Spleen (tissue), 11 donors: ENCODE measurements at regions not wholly inside any gene's neighbourhood (a gene's known extent, or its start where the extent isn't known, plus 50 kb on each side); places are given as distances from the start of the nearest gene placed in this dataset.
"Not testable (repeated sequence)": the region's sequence is repeated elsewhere in the genome, so short reads cannot be mapped to it uniquely, and the experiment has no call there.

ENCODE experiments used
- DNase-seq: peaks from one replicate; pipeline ENCODE4 v3.0.0-alpha.2; 2020
- H3K27ac ChIP-seq, 8 donors: fragments of 200-600 bp; sonication (generic) in 7 of 8; 1 replicate in 4 of 8; 2 replicates in 4 of 8; pipeline versions ENCODE4 v1.5.0 to v1.8.0; 2016 to 2021; ENCODE audit warnings: inconsistent platforms in 4 of 8, mild to moderate bottlenecking in 4 of 8, moderate library complexity in 1 of 8
- H3K27me3 ChIP-seq, 7 donors: fragments of 200-600 bp; sonication (generic) in 6 of 7; replicated peaks in 1 of 7; 1 replicate in 4 of 7; 2 replicates in 3 of 7; pipeline versions ENCODE4 v1.5.0 to v1.8.0; 2016 to 2021; ENCODE audit warnings: inconsistent platforms in 3 of 7, mild to moderate bottlenecking in 1 of 7
- H3K36me3 ChIP-seq, 6 donors: fragments of 200-600 bp; sonication (generic) in 5 of 6; 1 replicate in 4 of 6; 2 replicates in 2 of 6; pipeline versions ENCODE4 v1.5.0 to v1.8.0; 2016 to 2021; ENCODE audit warnings: inconsistent platforms in 2 of 6
- H3K4me1 ChIP-seq, 6 donors: fragments of 200-600 bp; sonication (generic) in 5 of 6; 1 replicate in 3 of 6; 2 replicates in 3 of 6; pipeline versions ENCODE4 v1.5.0 to v1.8.0; 2016 to 2021; ENCODE audit warnings: inconsistent platforms in 3 of 6
- H3K4me3 ChIP-seq, 8 donors: fragments of 200-600 bp; sonication (generic) in 7 of 8; 1 replicate in 4 of 8; 2 replicates in 4 of 8; pipeline versions ENCODE4 v1.5.0 to v1.8.0; 2016 to 2021; ENCODE audit warnings: inconsistent platforms in 4 of 8, mild to moderate bottlenecking in 4 of 8, moderate library complexity in 2 of 8
- H3K9me3 ChIP-seq, 8 donors: fragments of 200-600 bp; sonication (generic) in 7 of 8; 1 replicate in 4 of 8; 2 replicates in 4 of 8; pipeline versions ENCODE4 v1.5.0 to v1.8.0; 2016 to 2021; ENCODE audit warnings: inconsistent platforms in 4 of 8
- CTCF ChIP-seq, 11 experiments: fragments of 200-600 bp in 7 of 11; fragments of 450-650 bp in 4 of 11; sonication (generic) in 4 of 11; IDR thresholded peaks in 8 of 11; conservative IDR thresholded peaks in 3 of 11; 1 replicate in 7 of 11; 2 replicates in 4 of 11; pipeline versions ENCODE4 v1.4.0 to v1.8.0; 2016 to 2021; ENCODE audit warnings: antibody characterized with exemption in 11 of 11, inconsistent platforms in 4 of 11, mild to moderate bottlenecking in 1 of 11
- POLR2A ChIP-seq, 3 donors: fragments of 450-650 bp; IDR thresholded peaks; one replicate each; pipeline ENCODE4 v1.5.1; 2017; ENCODE audit warnings: antibody characterized with exemption in 3 of 3, mild to moderate bottlenecking in 1 of 3
- POLR2AphosphoS5 ChIP-seq, 3 donors: sonication (generic); formaldehyde crosslinking; IDR thresholded peaks; one replicate each; pipeline ENCODE4 v1.5.1; 2017; ENCODE audit warnings: antibody characterized with exemption in 3 of 3
- WGBS, 5 donors: extraction: QIAGEN DNeasy Blood & Tissue Kit in 3 of 5; methylation state at CpG; one replicate each; pipeline versions ENCODE4 v1.1.5 to v1.1.7; 2013 to 2018; 5-methylcytosine and 5-hydroxymethylcytosine counted together
- intact Hi-C: fragments of 100-400 bp; cut with DNase I; formaldehyde crosslinking; loops from one replicate; pipeline ENCODE4 v1.15.0; 2023; ENCODE audit warnings: low total_unique reads
- donor health status: healthy with polysubstance abuse.
- donor health status: DM: no; HTN: no; CAD: no; lungs with moderate emphysema.
- donor health status: DM: no; HTN: no; CAD: no.
- donor health status: Bipolar disorder and iron deficiency.
- donor health status: healthy.
- donor health status: DM: no; HTN: no; CAD: no.
- donor health status: DM: yes; HTN: yes; CAD: no.

- DNase-seq, result no peak
Observed at GRCh38 chr5:148739524-148739923, 85.2 kb upstream of the HTR4 start.

DNA sequence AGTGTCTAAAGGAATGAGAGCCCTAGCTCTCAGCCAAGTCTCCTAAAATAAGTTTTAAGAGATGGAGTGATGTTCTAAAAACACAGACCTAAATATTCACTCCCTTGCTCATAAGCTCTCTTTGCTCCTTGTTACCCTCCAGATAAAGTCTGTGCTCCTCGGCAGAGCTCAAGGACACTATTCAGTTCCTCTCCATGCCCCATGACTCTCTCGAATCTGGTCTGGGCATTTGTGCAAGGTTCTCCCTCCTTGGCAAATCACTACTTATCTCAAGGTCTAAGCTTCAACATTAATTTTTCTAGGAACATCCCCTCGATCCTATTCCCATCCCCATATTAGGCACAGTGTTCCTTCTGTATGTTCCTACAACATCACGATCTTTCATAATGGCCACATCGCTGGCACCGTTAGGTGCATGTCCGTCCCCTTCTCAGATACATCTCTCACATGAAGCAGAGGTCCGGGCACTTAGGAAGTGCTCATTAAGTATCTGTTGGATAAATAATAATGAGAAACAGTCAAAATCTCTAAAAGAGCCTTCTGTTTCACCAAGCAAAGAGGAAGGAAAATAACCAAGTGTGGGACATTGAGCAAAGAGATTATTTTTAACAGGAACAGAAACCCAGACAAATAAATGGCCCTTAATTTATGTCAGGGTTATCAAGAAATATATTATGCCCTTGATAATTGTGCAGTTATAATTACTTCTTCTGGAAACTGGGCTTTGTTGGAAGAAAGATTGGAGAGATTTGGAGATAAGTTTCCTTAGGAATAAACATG lies 85.9 kb upstream of the HTR4 start:
- Histone ChIP-seq H3K27me3 (no peaks in the 10 kb centered on the region), H3K36me3 (no peaks in the 10 kb centered on the region), H3K4me3 (no peak overlapping the region), H3K27ac (peak overlapping the region in 4 of 8 donors; percentile 26 to 56 (median 48)), H3K4me1 (peaks cover 4 to 26% (median 13%) of the 10 kb centered on the region in 6 donors), H3K9me3 (no peaks in the 10 kb centered on the region)
- TF ChIP-seq CTCF (IDR thresholded peaks at IDR 0.05 in 8 of 11, conservative IDR thresholded peaks at IDR 0.05 in 3 of 11) (no peak), POLR2AphosphoS5 (IDR thresholded peaks at IDR 0.05) (no peak), POLR2A (IDR thresholded peaks at IDR 0.05) (no peak)
- whole genome bisulfite sequencing, 5 donors, result 57 to 72% (median 65%) methylated on average over 8 of the region's 8 CpGs
- DNase-seq, result no peak
- intact Hi-C loops, result loop anchor here (5.0 to 10.0 kb wide), 3 partner anchors 95 to 257 kb away; no protein-coding TSS in a partner anchor

More at GRCh38 chr5:148739524-148739923, 85.2 kb upstream of the HTR4 start:
- intact Hi-C loops, result loop anchor here (10.0 kb wide), 1 partner anchor 375 kb away; no protein-coding TSS in a partner anchor
- TF ChIP-seq CTCF (IDR thresholded peaks at IDR 0.05 in 8 of 11, conservative IDR thresholded peaks at IDR 0.05 in 3 of 11), result no peak
- TF ChIP-seq POLR2A (IDR thresholded peaks at IDR 0.05), result no peak
- no peak for TF ChIP-seq POLR2AphosphoS5 (IDR thresholded peaks at IDR 0.05)
- peak overlapping the region in 2 of 8 donors; percentile 26 to 44 for H3K27ac ChIP-seq
- H3K36me3 ChIP-seq, result no peaks in the 10 kb centered on the region
- H3K4me3 ChIP-seq, result no peak overlapping the region
- H3K4me1 ChIP-seq, result peaks cover 4 to 26% (median 13%) of the 10 kb centered on the region in 6 donors
- H3K27me3 ChIP-seq, result no peaks in the 10 kb centered on the region
- no peaks in the 10 kb centered on the region for H3K9me3 ChIP-seq
- WGBS, 5 donors, result 63 to 73% (median 69%) methylated on average over 2 of the region's 2 CpGs

- no peaks in the 10 kb centered on the region for H3K36me3 ChIP-seq
- H3K4me1 ChIP-seq, result peaks cover 4 to 26% (median 13%) of the 10 kb centered on the region in 6 donors
- TF ChIP-seq CTCF (IDR thresholded peaks at IDR 0.05 in 8 of 11, conservative IDR thresholded peaks at IDR 0.05 in 3 of 11) (peak; percentile 58 to 96 (median 82)), POLR2AphosphoS5 (IDR thresholded peaks at IDR 0.05) (no peak)
- no peak overlapping the region for H3K4me3 ChIP-seq
- peak overlapping the region in 4 of 8 donors; percentile 26 to 56 (median 48) for H3K27ac ChIP-seq
- 56 to 65% (median 60%) methylated on average over 9 of the region's 9 CpGs for WGBS, 5 donors
- no peaks in the 10 kb centered on the region for H3K9me3 ChIP-seq
- intact Hi-C loops, result loop anchor here (5.0 to 10.0 kb wide), 3 partner anchors 94 to 256 kb away; no protein-coding TSS in a partner anchor
- no peaks in the 10 kb centered on the region for H3K27me3 ChIP-seq
- DNase-seq, result no peak
Observed at GRCh38 chr5:148740966-148741742, 85.3 kb upstream of the ADRB2 start.

GRCh38 chr5:148741766-148742165 lies 84.6 kb upstream of the ADRB2 start:
- WGBS, 5 donors, result 67 to 74% (median 70%) methylated on average over 3 of the region's 3 CpGs
- intact Hi-C loops, result loop anchor here (5.0 to 10.0 kb wide), 3 partner anchors 93 to 256 kb away; no protein-coding TSS in a partner anchor
- H3K4me3 ChIP-seq, H3K27ac ChIP-seq, H3K9me3 ChIP-seq, DNase-seq, H3K36me3 ChIP-seq, H3K27me3 ChIP-seq: not testable (repeated sequence)
- peaks cover 10 to 31% (median 16%) of the 10 kb centered on the region in 6 donors for H3K4me1 ChIP-seq

GRCh38 chr5:148744380-148744779 lies 82.0 kb upstream of the ADRB2 start:
- intact Hi-C loops, result loop anchor here (5.0 to 10.0 kb wide), 3 partner anchors 90 to 253 kb away; no protein-coding TSS in a partner anchor

More at GRCh38 chr5:148744380-148744779, 82.0 kb upstream of the ADRB2 start:
- not testable (repeated sequence) for H3K4me3 ChIP-seq, H3K36me3 ChIP-seq, H3K27me3 ChIP-seq, H3K27ac ChIP-seq, DNase-seq, H3K9me3 ChIP-seq
- H3K4me1 ChIP-seq, result peaks cover 16 to 54% (median 30%) of the 10 kb centered on the region in 6 donors
- 76 to 85% (median 79%) methylated on average over 1 of the region's 1 CpG for WGBS, 5 donors
